Activated CD4-positive, CD25-positive, alpha-beta regulatory T cell treated with anti-CD3 and anti-CD28 coated beads, Interleukin-2, amount 50 U/mL, for 24 hours (primary cell): ENCODE measurements at regions not wholly inside any gene's neighbourhood (a gene's known extent, or its start where the extent isn't known, plus 50 kb on each side); places are given as distances from the start of the nearest gene placed in this dataset.
"Not testable (repeated sequence)": the region's sequence is repeated elsewhere in the genome, so short reads cannot be mapped to it uniquely, and the experiment has no call there.

Experiments
- ATAC-seq, 2 donors: fragments of 150-1000 bp; cut with Tn5 transposase; one replicate each; pipeline ENCODE4 v1.10.0; 2021; ENCODE audit warnings: mild to moderate bottlenecking in 1 of 2, moderate library complexity in 1 of 2

GRCh38 chr1:219430419-219430818 lies 182.5 kb downstream of the ZC3H11B start:
- no peak for ATAC-seq

- no peak for ATAC-seq
Measured at GRCh38 chr1:219428651-219429050, 184.3 kb downstream of the ZC3H11B start.

GRCh38 chr1:219427989-219428388 lies 184.9 kb downstream of the ZC3H11B start:
- ATAC-seq: no peak

- ATAC-seq: no peak
Measured at GRCh38 chr1:219427403-219427802, 185.5 kb downstream of the ZC3H11B start.

GRCh38 chr1:219422811-219423598 lies 189.9 kb downstream of the ZC3H11B start:
- peak in 1 of 2 donors; percentile 48 for ATAC-seq

GRCh38 chr1:219420913-219421312 lies 192.0 kb downstream of the ZC3H11B start:
- no peak for ATAC-seq

- ATAC-seq: no peak
Measured at GRCh38 chr1:219419860-219420259, 193.0 kb downstream of the ZC3H11B start.

- ATAC-seq: no peak
Measured at GRCh38 chr1:219419065-219419464, 193.8 kb downstream of the ZC3H11B start.

- ATAC-seq: no peak
Measured at GRCh38 chr1:219417610-219418009, 195.3 kb downstream of the ZC3H11B start.

- peak in 1 of 2 donors; percentile 48 for ATAC-seq
Measured at GRCh38 chr1:219416598-219417238, 196.2 kb downstream of the ZC3H11B start.

GRCh38 chr1:219415915-219416314 lies 197.0 kb downstream of the ZC3H11B start:
- no peak for ATAC-seq

GRCh38 chr1:219415433-219415832 lies 197.5 kb downstream of the ZC3H11B start:
- ATAC-seq: no peak

- no peak for ATAC-seq
Measured at GRCh38 chr1:219414250-219414649, 198.7 kb downstream of the ZC3H11B start.

- ATAC-seq: no peak
Measured at GRCh38 chr1:219413536-219413935, 199.4 kb downstream of the ZC3H11B start.

- ATAC-seq: no peak
Measured at GRCh38 chr1:219412772-219413171, 200.1 kb downstream of the ZC3H11B start.

- not testable (repeated sequence) for ATAC-seq
Measured at GRCh38 chr1:219410721-219411120, 202.2 kb downstream of the ZC3H11B start.

GRCh38 chr1:219405531-219406331 lies 207.2 kb downstream of the ZC3H11B start:
- ATAC-seq: no peak

- ATAC-seq: no peak
Measured at GRCh38 chr1:219404629-219405028, 208.3 kb downstream of the ZC3H11B start.

GRCh38 chr1:219402925-219403324 lies 210.0 kb downstream of the ZC3H11B start:
- ATAC-seq: no peak

- no peak for ATAC-seq
Measured at GRCh38 chr1:219401724-219402625, 210.9 kb downstream of the ZC3H11B start.

GRCh38 chr1:219399446-219399845 lies 213.5 kb downstream of the ZC3H11B start:
- no peak for ATAC-seq

- ATAC-seq: no peak
Measured at GRCh38 chr1:219398815-219399396, 214.0 kb downstream of the ZC3H11B start.
